ENCODE measurements at regions not wholly inside any gene's neighbourhood (a gene's known extent, or its start where the extent isn't known, plus 50 kb on each side); places are given as distances from the start of the nearest gene placed in this dataset.

GRCh38 chr2:136212426-136213378 lies 94.8 kb upstream of the CXCR4 start (continued):
- TF ChIP-seq, protein P1, sequence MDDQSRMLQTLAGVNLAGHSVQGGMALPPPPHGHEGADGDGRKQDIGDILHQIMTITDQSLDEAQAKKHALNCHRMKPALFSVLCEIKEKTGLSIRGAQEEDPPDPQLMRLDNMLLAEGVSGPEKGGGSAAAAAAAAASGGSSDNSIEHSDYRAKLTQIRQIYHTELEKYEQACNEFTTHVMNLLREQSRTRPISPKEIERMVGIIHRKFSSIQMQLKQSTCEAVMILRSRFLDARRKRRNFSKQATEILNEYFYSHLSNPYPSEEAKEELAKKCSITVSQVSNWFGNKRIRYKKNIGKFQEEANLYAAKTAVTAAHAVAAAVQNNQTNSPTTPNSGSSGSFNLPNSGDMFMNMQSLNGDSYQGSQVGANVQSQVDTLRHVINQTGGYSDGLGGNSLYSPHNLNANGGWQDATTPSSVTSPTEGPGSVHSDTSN (IDR thresholded peaks at IDR 0.05; ENCODE audit: insufficient replicate concordance, low read depth, low read length), result no peak
- TF ChIP-seq MYC (IDR thresholded peaks at IDR 0.05; ENCODE audit: insufficient read depth, insufficient read length, insufficient replicate concordance, low read length, severe bottlenecking) (no peak), NR2C1 (IDR thresholded peaks at IDR 0.05) (no peak), IRF4 (IDR thresholded peaks at IDR 0.05; ENCODE audit: low read depth, low read length) (no peak), EP300 (IDR thresholded peaks at IDR 0.05; ENCODE audit: borderline replicate concordance in 1 of 2, control insufficient read depth in 1 of 2, low read depth in 2 of 2, low read length in 2 of 2) (peak in 1 of 2 experiments; percentile 78; a peak in 3 of 4 replicates), USF2 (IDR thresholded peaks at IDR 0.05; ENCODE audit: borderline replicate concordance, low read depth, low read length) (no peak; the same call in 1 of the 2 replicates), MTA2 (IDR thresholded peaks at IDR 0.05; ENCODE audit: low read depth) (peak; percentile 83), BACH1 (IDR thresholded peaks at IDR 0.05; ENCODE audit: borderline replicate concordance) (peak; percentile 18; the same call in 1 of the 2 replicates), ETV6 (conservative IDR thresholded peaks at IDR 0.05 in 1 of 2, IDR thresholded peaks at IDR 0.05 in 1 of 2; ENCODE audit: borderline replicate concordance in 1 of 2, low read depth in 1 of 2) (peak in 1 of 2 experiments; percentile 37; a peak in 1 of 4 replicates), BRCA1 (IDR thresholded peaks at IDR 0.05; ENCODE audit: low read depth, low read length) (no peak), ZNF622 (IDR thresholded peaks at IDR 0.05) (no peak), HDGF (IDR thresholded peaks at IDR 0.05) (peak; percentile 34; the same call in 1 of the 2 replicates), NR2C2 (IDR thresholded peaks at IDR 0.05; ENCODE audit: borderline replicate concordance, control insufficient read depth, insufficient read length, low read depth) (no peak), SMARCA5 (IDR thresholded peaks at IDR 0.05) (0 out of 2 replicates have a peak, but pooled peaks have one; percentile 73)
- TF ChIP-seq, protein P2, sequence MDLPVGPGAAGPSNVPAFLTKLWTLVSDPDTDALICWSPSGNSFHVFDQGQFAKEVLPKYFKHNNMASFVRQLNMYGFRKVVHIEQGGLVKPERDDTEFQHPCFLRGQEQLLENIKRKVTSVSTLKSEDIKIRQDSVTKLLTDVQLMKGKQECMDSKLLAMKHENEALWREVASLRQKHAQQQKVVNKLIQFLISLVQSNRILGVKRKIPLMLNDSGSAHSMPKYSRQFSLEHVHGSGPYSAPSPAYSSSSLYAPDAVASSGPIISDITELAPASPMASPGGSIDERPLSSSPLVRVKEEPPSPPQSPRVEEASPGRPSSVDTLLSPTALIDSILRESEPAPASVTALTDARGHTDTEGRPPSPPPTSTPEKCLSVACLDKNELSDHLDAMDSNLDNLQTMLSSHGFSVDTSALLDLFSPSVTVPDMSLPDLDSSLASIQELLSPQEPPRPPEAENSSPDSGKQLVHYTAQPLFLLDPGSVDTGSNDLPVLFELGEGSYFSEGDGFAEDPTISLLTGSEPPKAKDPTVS (IDR thresholded peaks at IDR 0.05; ENCODE audit: low read depth, low read length), result no peak
- TF ChIP-seq, protein P3, sequence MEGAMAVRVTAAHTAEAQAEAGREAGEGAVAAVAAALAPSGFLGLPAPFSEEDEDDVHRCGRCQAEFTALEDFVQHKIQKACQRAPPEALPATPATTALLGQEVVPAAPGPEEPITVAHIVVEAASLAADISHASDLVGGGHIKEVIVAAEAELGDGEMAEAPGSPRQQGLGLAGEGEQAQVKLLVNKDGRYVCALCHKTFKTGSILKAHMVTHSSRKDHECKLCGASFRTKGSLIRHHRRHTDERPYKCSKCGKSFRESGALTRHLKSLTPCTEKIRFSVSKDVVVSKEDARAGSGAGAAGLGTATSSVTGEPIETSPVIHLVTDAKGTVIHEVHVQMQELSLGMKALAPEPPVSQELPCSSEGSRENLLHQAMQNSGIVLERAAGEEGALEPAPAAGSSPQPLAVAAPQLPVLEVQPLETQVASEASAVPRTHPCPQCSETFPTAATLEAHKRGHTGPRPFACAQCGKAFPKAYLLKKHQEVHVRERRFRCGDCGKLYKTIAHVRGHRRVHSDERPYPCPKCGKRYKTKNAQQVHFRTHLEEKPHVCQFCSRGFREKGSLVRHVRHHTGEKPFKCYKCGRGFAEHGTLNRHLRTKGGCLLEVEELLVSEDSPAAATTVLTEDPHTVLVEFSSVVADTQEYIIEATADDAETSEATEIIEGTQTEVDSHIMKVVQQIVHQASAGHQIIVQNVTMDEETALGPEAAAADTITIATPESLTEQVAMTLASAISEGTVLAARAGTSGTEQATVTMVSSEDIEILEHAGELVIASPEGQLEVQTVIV (IDR thresholded peaks at IDR 0.05; ENCODE audit: borderline replicate concordance, partially characterized antibody), result no peak
- TF ChIP-seq, protein P4, sequence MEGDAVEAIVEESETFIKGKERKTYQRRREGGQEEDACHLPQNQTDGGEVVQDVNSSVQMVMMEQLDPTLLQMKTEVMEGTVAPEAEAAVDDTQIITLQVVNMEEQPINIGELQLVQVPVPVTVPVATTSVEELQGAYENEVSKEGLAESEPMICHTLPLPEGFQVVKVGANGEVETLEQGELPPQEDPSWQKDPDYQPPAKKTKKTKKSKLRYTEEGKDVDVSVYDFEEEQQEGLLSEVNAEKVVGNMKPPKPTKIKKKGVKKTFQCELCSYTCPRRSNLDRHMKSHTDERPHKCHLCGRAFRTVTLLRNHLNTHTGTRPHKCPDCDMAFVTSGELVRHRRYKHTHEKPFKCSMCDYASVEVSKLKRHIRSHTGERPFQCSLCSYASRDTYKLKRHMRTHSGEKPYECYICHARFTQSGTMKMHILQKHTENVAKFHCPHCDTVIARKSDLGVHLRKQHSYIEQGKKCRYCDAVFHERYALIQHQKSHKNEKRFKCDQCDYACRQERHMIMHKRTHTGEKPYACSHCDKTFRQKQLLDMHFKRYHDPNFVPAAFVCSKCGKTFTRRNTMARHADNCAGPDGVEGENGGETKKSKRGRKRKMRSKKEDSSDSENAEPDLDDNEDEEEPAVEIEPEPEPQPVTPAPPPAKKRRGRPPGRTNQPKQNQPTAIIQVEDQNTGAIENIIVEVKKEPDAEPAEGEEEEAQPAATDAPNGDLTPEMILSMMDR (IDR thresholded peaks at IDR 0.05 in 2 of 3, conservative IDR thresholded peaks at IDR 0.05 in 1 of 3; ENCODE audit: control insufficient read depth in 2 of 3, extremely low read depth in 1 of 3, insufficient read depth in 1 of 3, low read depth in 3 of 3, low read length in 3 of 3), result no peak

Measured in GM12878 (cell line).